WTC11 (cell line): ENCODE measurements at regions not wholly inside any gene's neighbourhood (a gene's known extent, or its start where the extent isn't known, plus 50 kb on each side); places are given as distances from the start of the nearest gene placed in this dataset.

ENCODE experiments used
- ETV6 ChIP-seq: sonication (generic); formaldehyde crosslinking; IDR thresholded peaks from 2 replicates; pipeline ENCODE4 v1.8.1; 2022; ENCODE audit warnings: mild to moderate bottlenecking, missing genetic modification reagents
- GABPB1 ChIP-seq: sonication (generic); formaldehyde crosslinking; IDR thresholded peaks from 2 replicates; pipeline ENCODE4 v1.8.1; 2023; ENCODE audit warnings: mild to moderate bottlenecking, missing genetic modification reagents
- JAZF1 ChIP-seq: fragments of 250-450 bp; sonication (Bioruptor Pico); IDR thresholded peaks from 2 replicates; pipeline ENCODE4 v1.9.0; 2021; ENCODE audit warnings: moderate library complexity, mild to moderate bottlenecking, inconsistent platforms
- JUN ChIP-seq: sonication (generic); formaldehyde crosslinking; IDR thresholded peaks from 2 replicates; pipeline ENCODE4 v1.8.0; 2023; ENCODE audit warnings: mild to moderate bottlenecking, missing genetic modification reagents
- NFATC4 ChIP-seq: fragments of 250-450 bp; sonication (Bioruptor Pico); IDR thresholded peaks from 2 replicates; pipeline ENCODE4 v1.9.0; 2021; ENCODE audit warnings: mild to moderate bottlenecking
- NR3C1 ChIP-seq: sonication (generic); formaldehyde crosslinking; conservative IDR thresholded peaks from 2 replicates; pipeline ENCODE4 v1.8.1; 2023; ENCODE audit warnings: low read depth, mild to moderate bottlenecking, missing genetic modification reagents
- SMAD4 ChIP-seq: sonication (generic); formaldehyde crosslinking; IDR thresholded peaks from 2 replicates; pipeline ENCODE4 v1.8.0; 2022; ENCODE audit warnings: mild to moderate bottlenecking, missing genetic modification reagents
- TEAD1 ChIP-seq: sonication (generic); formaldehyde crosslinking; IDR thresholded peaks from 2 replicates; pipeline ENCODE4 v1.8.0; 2022; ENCODE audit warnings: mild to moderate bottlenecking, missing genetic modification reagents
- ZNF671 ChIP-seq: fragments of 250-450 bp; sonication (Bioruptor Pico); IDR thresholded peaks from 2 replicates; pipeline ENCODE4 v1.8.0; 2021; ENCODE audit warnings: mild to moderate bottlenecking
- TF ChIP-seq, protein P1 (sequence below): sonication (generic); formaldehyde crosslinking; IDR thresholded peaks from 2 replicates; pipeline ENCODE4 v1.8.0; 2022; ENCODE audit warnings: mild to moderate bottlenecking, missing genetic modification reagents
- TF ChIP-seq, protein P2 (sequence below): fragments of 200-600 bp; IDR thresholded peaks from 2 replicates; pipeline ENCODE4 v1.8.0; 2022; ENCODE audit warnings: antibody characterized with exemption
- TF ChIP-seq, protein P3 (sequence below): sonication (generic); formaldehyde crosslinking; IDR thresholded peaks from 2 replicates; pipeline ENCODE4 v1.8.1; 2022; ENCODE audit warnings: low read depth, missing genetic modification reagents, borderline replicate concordance
- TF ChIP-seq, protein P4 (sequence below): sonication (generic); formaldehyde crosslinking; conservative IDR thresholded peaks from 2 replicates; pipeline ENCODE4 v1.8.1; 2022; ENCODE audit warnings: mild to moderate bottlenecking, missing genetic modification reagents

DNA sequence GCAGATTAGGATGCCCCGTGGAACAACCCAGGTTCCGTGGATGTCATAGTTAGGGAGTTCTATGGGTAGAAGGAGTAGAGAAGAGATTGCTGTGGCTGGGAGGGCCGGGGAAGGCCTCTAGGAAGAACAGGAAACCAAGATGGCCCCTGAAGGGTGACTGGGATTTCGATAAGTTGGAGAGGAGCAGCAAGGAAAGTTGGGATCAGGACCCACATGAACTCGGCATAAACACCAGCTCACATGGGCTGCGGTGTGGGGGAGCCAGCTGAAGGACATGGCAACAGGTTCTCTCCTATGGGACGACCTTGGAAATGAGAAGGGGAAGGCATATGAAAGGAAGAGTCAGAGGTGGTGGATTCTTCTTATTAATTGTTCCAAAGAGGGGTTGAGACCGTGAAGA is 333.7 kb upstream of the SHH start:
- TF ChIP-seq, protein P1, sequence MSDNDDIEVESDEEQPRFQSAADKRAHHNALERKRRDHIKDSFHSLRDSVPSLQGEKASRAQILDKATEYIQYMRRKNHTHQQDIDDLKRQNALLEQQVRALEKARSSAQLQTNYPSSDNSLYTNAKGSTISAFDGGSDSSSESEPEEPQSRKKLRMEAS = no peak
- no peak for TF ChIP-seq ZNF671
- TF ChIP-seq ETV6 = no peak
- no peak for TF ChIP-seq NR3C1 (CRISPR knock-in tag)
- TF ChIP-seq, protein P2, sequence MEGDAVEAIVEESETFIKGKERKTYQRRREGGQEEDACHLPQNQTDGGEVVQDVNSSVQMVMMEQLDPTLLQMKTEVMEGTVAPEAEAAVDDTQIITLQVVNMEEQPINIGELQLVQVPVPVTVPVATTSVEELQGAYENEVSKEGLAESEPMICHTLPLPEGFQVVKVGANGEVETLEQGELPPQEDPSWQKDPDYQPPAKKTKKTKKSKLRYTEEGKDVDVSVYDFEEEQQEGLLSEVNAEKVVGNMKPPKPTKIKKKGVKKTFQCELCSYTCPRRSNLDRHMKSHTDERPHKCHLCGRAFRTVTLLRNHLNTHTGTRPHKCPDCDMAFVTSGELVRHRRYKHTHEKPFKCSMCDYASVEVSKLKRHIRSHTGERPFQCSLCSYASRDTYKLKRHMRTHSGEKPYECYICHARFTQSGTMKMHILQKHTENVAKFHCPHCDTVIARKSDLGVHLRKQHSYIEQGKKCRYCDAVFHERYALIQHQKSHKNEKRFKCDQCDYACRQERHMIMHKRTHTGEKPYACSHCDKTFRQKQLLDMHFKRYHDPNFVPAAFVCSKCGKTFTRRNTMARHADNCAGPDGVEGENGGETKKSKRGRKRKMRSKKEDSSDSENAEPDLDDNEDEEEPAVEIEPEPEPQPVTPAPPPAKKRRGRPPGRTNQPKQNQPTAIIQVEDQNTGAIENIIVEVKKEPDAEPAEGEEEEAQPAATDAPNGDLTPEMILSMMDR = no peak
- TF ChIP-seq GABPB1 (CRISPR knock-in tag) = no peak
- no peak for TF ChIP-seq NFATC4 (CRISPR knock-in tag)
- no peak for TF ChIP-seq JAZF1 (CRISPR knock-in tag)
- TF ChIP-seq SMAD4 (CRISPR knock-in tag) = no peak
- TF ChIP-seq, protein P3, sequence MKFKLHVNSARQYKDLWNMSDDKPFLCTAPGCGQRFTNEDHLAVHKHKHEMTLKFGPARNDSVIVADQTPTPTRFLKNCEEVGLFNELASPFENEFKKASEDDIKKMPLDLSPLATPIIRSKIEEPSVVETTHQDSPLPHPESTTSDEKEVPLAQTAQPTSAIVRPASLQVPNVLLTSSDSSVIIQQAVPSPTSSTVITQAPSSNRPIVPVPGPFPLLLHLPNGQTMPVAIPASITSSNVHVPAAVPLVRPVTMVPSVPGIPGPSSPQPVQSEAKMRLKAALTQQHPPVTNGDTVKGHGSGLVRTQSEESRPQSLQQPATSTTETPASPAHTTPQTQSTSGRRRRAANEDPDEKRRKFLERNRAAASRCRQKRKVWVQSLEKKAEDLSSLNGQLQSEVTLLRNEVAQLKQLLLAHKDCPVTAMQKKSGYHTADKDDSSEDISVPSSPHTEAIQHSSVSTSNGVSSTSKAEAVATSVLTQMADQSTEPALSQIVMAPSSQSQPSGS = no peak
- no peak for TF ChIP-seq JUN
- TF ChIP-seq, protein P4, sequence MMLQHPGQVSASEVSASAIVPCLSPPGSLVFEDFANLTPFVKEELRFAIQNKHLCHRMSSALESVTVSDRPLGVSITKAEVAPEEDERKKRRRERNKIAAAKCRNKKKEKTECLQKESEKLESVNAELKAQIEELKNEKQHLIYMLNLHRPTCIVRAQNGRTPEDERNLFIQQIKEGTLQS (CRISPR knock-in tag) = no peak
- TF ChIP-seq TEAD1 = no peak
